Rectal smooth muscle tissue (tissue), 1 donor: ENCODE measurements at regions not wholly inside any gene's neighbourhood (a gene's known extent, or its start where the extent isn't known, plus 50 kb on each side); places are given as distances from the start of the nearest gene placed in this dataset.
"Not testable (repeated sequence)": the region's sequence is repeated elsewhere in the genome, so short reads cannot be mapped to it uniquely, and the experiment has no call there.

ENCODE experiments used
- H3K27ac ChIP-seq: one replicate; pipeline ENCODE4 v1.7.0; 2013; ENCODE audit warnings: low read depth, low read length, inconsistent platforms
- H3K27me3 ChIP-seq: one replicate; pipeline ENCODE4 v1.7.0; 2013; ENCODE audit warnings: low read length; ENCODE audit not compliant: control insufficient read depth, insufficient read depth
- H3K36me3 ChIP-seq: one replicate; pipeline ENCODE4 v1.7.0; 2013; ENCODE audit warnings: low read length; ENCODE audit not compliant: control insufficient read depth, insufficient read depth
- H3K4me1 ChIP-seq: one replicate; pipeline ENCODE4 v1.7.0; 2013; ENCODE audit warnings: low read length; ENCODE audit not compliant: control insufficient read depth, insufficient read depth
- H3K4me3 ChIP-seq: one replicate; pipeline ENCODE4 v1.7.0; 2013; ENCODE audit warnings: low read length
- H3K9ac ChIP-seq: one replicate; pipeline ENCODE4 v1.7.0; 2013; ENCODE audit warnings: low read length

- Histone ChIP-seq H3K9ac (no peak overlapping the region), H3K27ac (no peak overlapping the region), H3K36me3 (no peaks in the 10 kb centered on the region), H3K4me3 (no peak overlapping the region), H3K27me3 (no peaks in the 10 kb centered on the region), H3K4me1 (no peaks in the 10 kb centered on the region)
Observed at GRCh38 chr12:25883026-25883916, 75.2 kb upstream of the RASSF8 start.

GRCh38 chr12:25884024-25884919, 74.2 kb upstream of the RASSF8 start:
- H3K9ac ChIP-seq: no peak overlapping the region
- no peak overlapping the region for H3K4me3 ChIP-seq
- H3K27me3 ChIP-seq: no peaks in the 10 kb centered on the region
- H3K4me1 ChIP-seq: no peaks in the 10 kb centered on the region
- no peaks in the 10 kb centered on the region for H3K36me3 ChIP-seq
- H3K27ac ChIP-seq: no peak overlapping the region

GRCh38 chr12:25884920-25885234, 73.6 kb upstream of the RASSF8 start:
- Histone ChIP-seq H3K27ac (no peak overlapping the region), H3K4me3 (no peak overlapping the region)

GRCh38 chr12:25886396-25886795, 72.1 kb upstream of the RASSF8 start:
- Histone ChIP-seq H3K27ac (no peak overlapping the region), H3K4me3 (no peak overlapping the region), H3K4me1 (no peaks in the 10 kb centered on the region)

More at GRCh38 chr12:25884920-25885234, 73.6 kb upstream of the RASSF8 start:
- Histone ChIP-seq H3K9ac (no peak overlapping the region), H3K27me3 (no peaks in the 10 kb centered on the region), H3K4me1 (no peaks in the 10 kb centered on the region), H3K36me3 (no peaks in the 10 kb centered on the region)

GRCh38 chr12:25887367-25887766, 71.1 kb upstream of the RASSF8 start:
- Histone ChIP-seq H3K36me3 (no peaks in the 10 kb centered on the region), H3K27me3 (no peaks in the 10 kb centered on the region), H3K9ac (no peak overlapping the region), H3K4me3 (no peak overlapping the region), H3K27ac (no peak overlapping the region), H3K4me1 (no peaks in the 10 kb centered on the region)

More at GRCh38 chr12:25886396-25886795, 72.1 kb upstream of the RASSF8 start:
- no peaks in the 10 kb centered on the region for H3K27me3 ChIP-seq
- no peak overlapping the region for H3K9ac ChIP-seq
- no peaks in the 10 kb centered on the region for H3K36me3 ChIP-seq

- no peak overlapping the region for H3K4me3 ChIP-seq
- H3K4me1 ChIP-seq: no peaks in the 10 kb centered on the region
- H3K9ac ChIP-seq: no peak overlapping the region
- H3K36me3 ChIP-seq: no peaks in the 10 kb centered on the region
- H3K27me3 ChIP-seq: no peaks in the 10 kb centered on the region
- no peak overlapping the region for H3K27ac ChIP-seq
Observed at GRCh38 chr12:25889185-25889584, 69.3 kb upstream of the RASSF8 start.

GRCh38 chr12:25891095-25891494, 67.4 kb upstream of the RASSF8 start:
- H3K27ac ChIP-seq, H3K27me3 ChIP-seq, H3K4me1 ChIP-seq, H3K36me3 ChIP-seq, H3K9ac ChIP-seq, H3K4me3 ChIP-seq: not testable (repeated sequence)

GRCh38 chr12:25894759-25895158, 63.7 kb upstream of the RASSF8 start:
- no peaks in the 10 kb centered on the region for H3K27me3 ChIP-seq
- H3K9ac ChIP-seq: no peak overlapping the region
- H3K36me3 ChIP-seq: no peaks in the 10 kb centered on the region
- no peak overlapping the region for H3K27ac ChIP-seq
- H3K4me3 ChIP-seq: no peak overlapping the region
- H3K4me1 ChIP-seq: no peaks in the 10 kb centered on the region

GRCh38 chr12:25896981-25897380, 61.5 kb upstream of the RASSF8 start:
- Histone ChIP-seq H3K4me3 (no peak overlapping the region), H3K27ac (no peak overlapping the region), H3K4me1 (no peaks in the 10 kb centered on the region), H3K27me3 (no peaks in the 10 kb centered on the region), H3K9ac (no peak overlapping the region), H3K36me3 (no peaks in the 10 kb centered on the region)

GRCh38 chr12:25903603-25904245, 54.8 kb upstream of the RASSF8 start:
- Histone ChIP-seq H3K27me3 (no peaks in the 10 kb centered on the region), H3K4me3 (no peak overlapping the region), H3K9ac (no peak overlapping the region), H3K4me1 (no peaks in the 10 kb centered on the region), H3K36me3 (no peaks in the 10 kb centered on the region), H3K27ac (no peak overlapping the region)

- no peak overlapping the region for H3K4me3 ChIP-seq
- no peak overlapping the region for H3K27ac ChIP-seq
- no peaks in the 10 kb centered on the region for H3K27me3 ChIP-seq
- no peak overlapping the region for H3K9ac ChIP-seq
- no peaks in the 10 kb centered on the region for H3K4me1 ChIP-seq
- H3K36me3 ChIP-seq: no peaks in the 10 kb centered on the region
Observed at GRCh38 chr12:25904442-25904841, 54.0 kb upstream of the RASSF8 start.

- H3K9ac ChIP-seq: no peak overlapping the region
- H3K4me3 ChIP-seq: no peak overlapping the region
- no peaks in the 10 kb centered on the region for H3K27me3 ChIP-seq
- no peaks in the 10 kb centered on the region for H3K36me3 ChIP-seq
- no peak overlapping the region for H3K27ac ChIP-seq
- H3K4me1 ChIP-seq: no peaks in the 10 kb centered on the region
Observed at GRCh38 chr12:25906651-25907340, 51.7 kb upstream of the RASSF8 start.
